ENCODE measurements at regions not wholly inside any gene's neighbourhood (a gene's known extent, or its start where the extent isn't known, plus 50 kb on each side); places are given as distances from the start of the nearest gene placed in this dataset.

DNA sequence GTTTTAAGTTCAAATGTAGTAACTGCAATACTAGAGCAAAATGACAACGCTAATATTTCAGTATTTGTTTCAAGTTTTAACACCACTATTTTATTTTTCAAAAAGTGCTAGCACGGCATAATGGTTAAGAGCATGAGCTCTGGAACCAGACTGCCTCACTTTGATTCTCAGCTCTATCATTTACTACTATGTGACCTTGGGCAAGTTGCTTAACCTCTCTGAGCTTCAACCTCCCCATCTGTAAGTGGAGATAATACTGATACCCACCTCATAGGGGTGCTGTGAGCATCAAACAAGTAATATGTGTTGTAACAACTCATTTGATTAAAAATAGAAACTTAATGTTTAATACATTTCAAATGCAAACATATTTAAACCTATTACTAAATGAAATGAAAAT is 115.4 kb upstream of the NPHP3 start:
- no peak overlapping the region for H3K27ac ChIP-seq
- DNase-seq (no peak), ATAC-seq (no peak)
- H3K4me1 ChIP-seq: no peaks in the 10 kb centered on the region
- intact Hi-C loops (cut with DNase I): no loop called here
- no peaks in the 10 kb centered on the region for H3K36me3 ChIP-seq
- no peaks in the 10 kb centered on the region for H3K9me3 ChIP-seq
- TF ChIP-seq, protein P1, sequence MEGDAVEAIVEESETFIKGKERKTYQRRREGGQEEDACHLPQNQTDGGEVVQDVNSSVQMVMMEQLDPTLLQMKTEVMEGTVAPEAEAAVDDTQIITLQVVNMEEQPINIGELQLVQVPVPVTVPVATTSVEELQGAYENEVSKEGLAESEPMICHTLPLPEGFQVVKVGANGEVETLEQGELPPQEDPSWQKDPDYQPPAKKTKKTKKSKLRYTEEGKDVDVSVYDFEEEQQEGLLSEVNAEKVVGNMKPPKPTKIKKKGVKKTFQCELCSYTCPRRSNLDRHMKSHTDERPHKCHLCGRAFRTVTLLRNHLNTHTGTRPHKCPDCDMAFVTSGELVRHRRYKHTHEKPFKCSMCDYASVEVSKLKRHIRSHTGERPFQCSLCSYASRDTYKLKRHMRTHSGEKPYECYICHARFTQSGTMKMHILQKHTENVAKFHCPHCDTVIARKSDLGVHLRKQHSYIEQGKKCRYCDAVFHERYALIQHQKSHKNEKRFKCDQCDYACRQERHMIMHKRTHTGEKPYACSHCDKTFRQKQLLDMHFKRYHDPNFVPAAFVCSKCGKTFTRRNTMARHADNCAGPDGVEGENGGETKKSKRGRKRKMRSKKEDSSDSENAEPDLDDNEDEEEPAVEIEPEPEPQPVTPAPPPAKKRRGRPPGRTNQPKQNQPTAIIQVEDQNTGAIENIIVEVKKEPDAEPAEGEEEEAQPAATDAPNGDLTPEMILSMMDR (IDR thresholded peaks at IDR 0.05): no peak
- no peak for TF ChIP-seq POLR2A (IDR thresholded peaks at IDR 0.05)
- H3K4me3 ChIP-seq: no peak overlapping the region
- H3K27me3 ChIP-seq: no peaks in the 10 kb centered on the region
- 76% methylated on average over 2 of the region's 2 CpGs for WGBS (ENCODE audit: insufficient coverage, low coverage, low lambda C conversion rate, missing lambda C conversion rate)

- WGBS (ENCODE audit: insufficient coverage, low coverage, low lambda C conversion rate, missing lambda C conversion rate): 38% methylated on average over 3 of the region's 3 CpGs
Measured at GRCh38 chr3:132834356-132834755, 112.1 kb upstream of the NPHP3 start.

DNA sequence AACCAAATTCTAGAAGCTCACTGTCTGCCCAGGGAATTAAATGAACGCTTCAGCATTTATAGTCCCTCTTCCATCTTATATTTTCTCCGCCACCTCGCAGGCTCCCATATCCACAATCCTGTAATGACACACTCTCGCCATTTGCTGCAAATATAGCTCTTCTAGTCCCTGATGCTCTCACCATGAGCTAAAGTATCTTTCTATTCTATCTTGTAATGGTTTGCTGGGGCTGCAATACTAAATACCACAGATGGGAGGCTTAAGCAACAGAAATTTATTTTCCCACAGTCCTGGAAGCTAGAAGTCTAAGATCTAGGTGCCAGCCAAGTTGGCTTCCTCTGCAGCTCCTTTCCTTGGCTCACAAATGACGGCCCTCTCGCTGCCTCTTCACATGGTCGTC is 106.9 kb upstream of the NPHP3 start:
- Histone ChIP-seq H3K4me3 (no peak overlapping the region), H3K4me1 (no peaks in the 10 kb centered on the region), H3K36me3 (no peaks in the 10 kb centered on the region), H3K9me3 (no peaks in the 10 kb centered on the region), H3K27me3 (no peaks in the 10 kb centered on the region), H3K27ac (no peak overlapping the region)
- TF ChIP-seq, protein P1 (IDR thresholded peaks at IDR 0.05): no peak
- no peak for TF ChIP-seq POLR2A (IDR thresholded peaks at IDR 0.05)
- DNase-seq (no peak), ATAC-seq (no peak)
- intact Hi-C loops (cut with DNase I): no loop called here
- WGBS (ENCODE audit: insufficient coverage, low coverage, low lambda C conversion rate, missing lambda C conversion rate): 72% methylated on average over 5 of the region's 7 CpGs

More at GRCh38 chr3:132834356-132834755, 112.1 kb upstream of the NPHP3 start:
- Histone ChIP-seq H3K27ac (no peak overlapping the region), H3K9me3 (no peaks in the 10 kb centered on the region), H3K4me3 (no peak overlapping the region), H3K36me3 (no peaks in the 10 kb centered on the region), H3K4me1 (no peaks in the 10 kb centered on the region), H3K27me3 (no peaks in the 10 kb centered on the region)
- DNase-seq: no peak
- no peak for ATAC-seq
- TF ChIP-seq POLR2A (IDR thresholded peaks at IDR 0.05): no peak
- TF ChIP-seq, protein P1 (IDR thresholded peaks at IDR 0.05): no peak
- intact Hi-C loops (cut with DNase I): no loop called here

- no peaks in the 10 kb centered on the region for H3K4me1 ChIP-seq
- no peak for ATAC-seq
- no peak for DNase-seq
- H3K36me3 ChIP-seq: no peaks in the 10 kb centered on the region
- no peak overlapping the region for H3K4me3 ChIP-seq
- H3K27ac ChIP-seq: no peak overlapping the region
- intact Hi-C loops (cut with DNase I): no loop called here
- no peaks in the 10 kb centered on the region for H3K27me3 ChIP-seq
- 54% methylated on average over 2 of the region's 2 CpGs for WGBS (ENCODE audit: insufficient coverage, low coverage, low lambda C conversion rate, missing lambda C conversion rate)
- no peak for TF ChIP-seq POLR2A (IDR thresholded peaks at IDR 0.05)
- TF ChIP-seq, protein P1 (IDR thresholded peaks at IDR 0.05): no peak
- no peaks in the 10 kb centered on the region for H3K9me3 ChIP-seq
Measured at GRCh38 chr3:132822837-132823236, 100.6 kb upstream of the NPHP3 start.

GRCh38 chr3:132822266-132822665 is 100.1 kb upstream of the NPHP3 start:
- no peak overlapping the region for H3K27ac ChIP-seq
- 29% methylated on average over 1 of the region's 1 CpG for WGBS (ENCODE audit: insufficient coverage, low coverage, low lambda C conversion rate, missing lambda C conversion rate)
- ATAC-seq (no peak), DNase-seq (no peak)
- no peak overlapping the region for H3K4me3 ChIP-seq
- no peaks in the 10 kb centered on the region for H3K9me3 ChIP-seq
- no peaks in the 10 kb centered on the region for H3K36me3 ChIP-seq
- no peaks in the 10 kb centered on the region for H3K27me3 ChIP-seq
- TF ChIP-seq, protein P1 (IDR thresholded peaks at IDR 0.05): no peak
- TF ChIP-seq POLR2A (IDR thresholded peaks at IDR 0.05): no peak
- intact Hi-C loops (cut with DNase I): no loop called here
- H3K4me1 ChIP-seq: no peaks in the 10 kb centered on the region

All from right lobe of liver (tissue), 6 donors.